Stimulated activated CD4-positive, alpha-beta T cell treated with anti-CD3 and anti-CD28 coated beads, Interleukin-2, amount 100 ng/mL, for 48 hours (primary cell): ENCODE measurements at regions not wholly inside any gene's neighbourhood (a gene's known extent, or its start where the extent isn't known, plus 50 kb on each side); places are given as distances from the start of the nearest gene placed in this dataset.
A peak's percentile ranks its signal among the peaks of the same experiment; 100 is the strongest.
"Not testable (repeated sequence)": the region's sequence is repeated elsewhere in the genome, so short reads cannot be mapped to it uniquely, and the experiment has no call there.

Source experiments
- DNase-seq, 2 donors: peaks; one replicate each; pipeline ENCODE4 v3.0.0-alpha.2; 2020

DNA sequence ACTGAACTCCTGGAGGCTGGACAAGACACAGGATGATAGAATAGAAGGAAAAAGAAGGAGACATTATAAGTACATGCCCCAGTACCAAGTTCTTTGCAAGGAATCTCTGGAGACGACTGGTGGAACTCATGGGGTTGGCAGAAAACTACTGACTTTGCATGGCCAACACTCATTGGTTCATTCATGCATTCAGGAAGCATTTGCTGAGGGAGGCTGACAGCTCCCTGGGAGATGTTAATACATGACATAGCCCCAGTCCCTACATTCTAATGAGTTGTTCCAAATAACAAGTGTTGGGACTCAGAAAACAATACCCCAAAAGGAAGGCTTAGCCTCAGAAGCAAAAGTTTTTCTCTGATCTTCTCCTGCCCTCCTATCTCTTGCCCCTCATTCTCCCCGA is 172.8 kb upstream of the IRF2BP2 start:
- no peak for DNase-seq

- no peak for DNase-seq
Observed at GRCh38 chr1:234782105-234782751, 172.2 kb upstream of the IRF2BP2 start.

DNA sequence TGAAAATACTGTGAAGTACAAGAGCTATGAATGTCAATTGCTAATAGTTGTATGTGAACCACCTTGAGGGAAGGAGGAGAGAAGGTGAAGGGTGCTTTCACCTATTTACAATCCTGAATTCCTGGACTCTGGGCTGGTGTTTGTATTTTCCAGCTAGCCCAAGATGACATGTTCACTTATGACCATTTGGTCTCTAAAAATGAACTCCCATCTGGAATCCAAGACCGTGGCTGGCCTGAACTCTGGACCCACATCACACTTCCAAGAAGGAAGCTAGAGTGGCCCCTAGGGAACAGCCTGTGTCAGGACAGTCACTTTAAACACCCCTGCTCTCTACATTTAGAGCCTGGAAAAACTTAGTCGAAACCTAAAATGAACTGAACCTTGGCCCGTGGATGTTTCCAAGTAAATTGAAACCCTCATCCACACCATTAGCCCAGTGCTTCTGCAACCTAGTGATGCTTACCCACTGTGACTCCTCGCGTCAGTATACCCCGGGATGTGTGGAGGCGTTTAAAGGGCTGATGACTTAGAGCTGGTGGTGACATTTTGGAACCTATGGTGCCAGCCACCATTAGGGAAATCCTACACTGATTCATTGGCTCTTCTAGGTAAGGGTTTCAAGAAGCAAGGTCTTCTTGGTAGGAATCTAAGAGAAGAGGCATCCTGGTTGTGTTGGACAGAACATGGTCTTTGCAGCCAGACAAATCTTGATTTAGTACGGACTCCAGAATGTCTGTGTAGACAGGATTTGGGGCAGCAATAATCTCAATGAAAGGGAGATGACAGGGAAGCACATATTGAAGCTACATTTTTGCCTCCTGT is 171.5 kb upstream of the IRF2BP2 start:
- no peak for DNase-seq

DNA sequence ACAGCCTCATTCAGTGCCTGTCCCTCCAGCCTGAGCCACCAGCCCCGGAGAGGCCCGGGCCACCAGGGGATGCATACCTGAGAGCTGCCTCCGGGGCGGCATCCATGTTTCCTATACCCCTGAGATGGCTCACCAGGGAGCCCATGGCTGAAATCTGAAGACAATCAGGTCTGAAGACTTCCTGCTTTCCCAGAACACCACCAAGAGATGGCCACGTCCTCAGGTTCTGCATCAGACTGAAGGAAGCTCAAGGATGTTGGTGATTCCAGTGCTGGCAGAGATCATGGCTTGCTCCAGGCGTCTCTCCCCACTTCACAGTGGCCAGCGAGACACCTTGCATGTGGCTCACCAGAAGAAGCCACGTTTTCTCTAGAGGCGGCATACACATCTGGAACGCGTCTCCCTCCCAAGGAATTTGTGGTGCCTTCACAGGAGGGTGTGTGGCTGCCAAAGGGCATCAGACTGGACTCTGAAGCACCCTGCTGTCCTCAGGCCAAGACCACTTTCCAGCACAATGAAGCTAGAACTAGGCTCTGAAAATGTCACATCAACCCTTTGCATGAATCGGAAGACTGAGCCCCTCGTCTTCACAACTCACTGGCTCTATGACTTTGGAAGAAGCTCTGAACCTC is 170.7 kb upstream of the IRF2BP2 start:
- no peak for DNase-seq

DNA sequence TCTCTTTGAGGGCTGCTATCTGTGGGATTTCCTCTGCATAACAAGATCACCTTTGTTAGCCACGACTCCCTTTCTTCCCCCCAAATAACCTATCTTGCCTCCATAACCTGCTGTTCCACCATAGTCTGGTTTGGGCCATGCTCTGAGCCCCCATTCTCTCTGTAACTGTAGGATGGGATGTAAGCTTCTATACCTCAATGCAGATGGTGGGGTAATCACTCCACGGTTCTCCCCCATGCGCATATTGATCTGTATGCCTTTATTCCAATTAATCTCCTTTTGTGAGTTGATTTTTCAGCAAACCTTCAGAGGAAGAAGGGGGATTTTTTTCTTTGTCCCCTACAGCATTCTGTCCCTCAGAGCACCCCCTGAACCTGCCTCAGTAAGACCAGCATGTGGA is 170.1 kb upstream of the IRF2BP2 start:
- no peak for DNase-seq

- not testable (repeated sequence) for DNase-seq
Observed at GRCh38 chr1:234779600-234779999, 169.6 kb upstream of the IRF2BP2 start.

- no peak for DNase-seq
Observed at GRCh38 chr1:234779160-234779538, 169.2 kb upstream of the IRF2BP2 start.

GRCh38 chr1:234778221-234779159 is 168.5 kb upstream of the IRF2BP2 start:
- no peak for DNase-seq

- no peak for DNase-seq
Observed at GRCh38 chr1:234777856-234778220, 167.9 kb upstream of the IRF2BP2 start.

DNA sequence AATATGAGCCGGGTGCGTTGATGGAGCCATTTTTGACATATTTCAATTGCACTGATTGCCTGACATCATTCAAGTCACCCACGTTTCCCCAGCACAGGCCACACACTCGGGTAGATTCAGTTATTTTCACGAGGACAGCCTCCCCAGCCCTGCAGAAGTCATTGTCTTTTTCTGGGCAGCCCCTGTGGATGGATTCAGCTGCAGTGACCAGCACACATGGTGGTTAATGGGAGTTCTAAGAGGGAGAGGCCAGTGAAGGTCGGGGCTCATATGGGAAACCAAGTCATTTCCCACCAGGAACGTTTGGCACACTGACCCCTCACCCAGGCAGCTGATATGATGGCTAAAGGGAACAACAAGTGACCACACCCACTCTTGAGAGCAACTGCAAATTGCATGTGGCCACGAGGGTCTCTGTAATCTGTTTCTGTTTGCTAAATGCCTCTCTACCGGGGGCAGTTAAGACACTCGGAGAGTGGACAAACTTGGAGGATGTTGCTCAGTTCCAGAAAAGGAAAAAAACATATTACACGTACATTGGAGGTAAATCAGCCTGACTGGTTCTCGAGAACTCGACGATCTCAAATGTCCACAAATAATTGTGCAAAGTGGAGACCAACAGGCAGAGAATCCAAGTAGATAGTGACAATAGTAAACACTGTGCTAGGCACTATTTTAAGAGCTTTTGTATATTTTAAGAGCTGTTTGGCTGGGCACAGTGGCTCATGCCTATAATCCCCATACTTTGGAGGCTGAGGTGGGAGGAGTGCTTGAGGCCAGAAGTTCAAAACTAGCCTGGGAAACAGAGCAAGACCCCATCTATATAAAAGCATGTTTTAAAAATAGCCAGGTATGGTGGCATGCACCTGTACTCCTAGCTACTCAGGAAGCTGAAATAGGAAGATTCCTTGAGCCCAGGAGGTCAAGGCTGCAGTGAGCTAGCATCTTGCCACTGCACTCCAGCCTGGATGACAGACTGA is 167.2 kb upstream of the IRF2BP2 start:
- no peak for DNase-seq

GRCh38 chr1:234776256-234776875 is 166.4 kb upstream of the IRF2BP2 start:
- DNase-seq = no peak

- DNase-seq = no peak
Observed at GRCh38 chr1:234775477-234776246, 165.7 kb upstream of the IRF2BP2 start.

DNA sequence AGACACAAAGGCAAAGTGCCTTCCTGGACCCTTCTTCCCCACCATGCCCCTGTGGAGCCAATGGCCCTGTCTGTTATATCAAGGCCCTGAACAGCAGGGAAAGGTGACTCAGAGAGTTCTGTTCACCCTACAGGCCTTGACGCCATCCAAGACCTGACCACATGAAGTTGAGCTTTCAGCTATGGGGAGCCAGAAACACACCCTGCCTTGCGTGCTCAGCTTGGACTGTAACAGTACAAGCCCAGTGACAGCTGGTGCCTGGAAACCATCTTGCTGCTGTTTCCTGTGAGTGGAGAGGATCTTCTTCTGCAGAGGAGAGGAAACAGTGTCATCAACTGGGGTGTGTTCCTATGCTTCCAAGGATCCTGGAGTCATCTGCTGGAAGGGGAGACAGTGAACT is 165.0 kb upstream of the IRF2BP2 start:
- no peak for DNase-seq

GRCh38 chr1:234773936-234774677 is 164.1 kb upstream of the IRF2BP2 start:
- DNase-seq = no peak

DNA sequence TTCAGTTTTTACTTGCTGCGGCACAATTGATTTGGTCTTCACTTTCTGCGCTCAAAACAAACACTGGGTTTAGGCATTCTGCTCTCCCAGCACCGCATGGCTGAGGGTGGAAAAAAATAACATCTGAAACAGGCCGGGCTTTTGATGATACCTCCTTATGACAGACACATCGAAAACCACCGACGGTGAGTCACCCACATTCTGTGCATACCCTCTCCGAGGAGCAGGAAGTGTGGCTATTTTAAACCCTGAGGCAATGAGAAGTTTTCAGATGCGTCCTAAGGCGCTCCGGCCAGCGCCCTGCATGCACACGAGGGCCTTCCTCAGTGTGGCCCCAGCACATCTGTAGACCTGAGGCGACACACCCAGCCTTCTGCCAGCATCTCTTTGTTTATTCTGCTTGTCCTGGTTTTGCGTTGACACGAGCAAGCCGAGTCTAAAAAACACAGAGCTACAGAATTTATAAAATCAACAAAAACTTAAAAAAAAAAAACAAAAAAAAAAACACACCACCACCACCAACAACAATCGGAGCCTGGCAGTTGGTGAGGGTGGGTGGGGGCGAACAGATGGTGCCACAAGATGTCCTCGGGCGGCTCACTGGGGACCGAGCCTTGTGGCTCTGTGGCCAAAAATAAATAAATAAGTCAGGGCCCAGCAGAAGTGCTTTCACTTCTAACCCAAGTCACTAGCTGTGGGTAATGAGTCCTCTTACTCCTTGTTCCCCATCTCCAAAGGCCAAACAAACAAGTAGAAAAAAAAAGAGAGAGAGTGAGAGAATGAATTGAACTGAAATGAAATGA is 162.6 kb upstream of the IRF2BP2 start:
- DNase-seq = peak; percentile 73 to 75

DNA sequence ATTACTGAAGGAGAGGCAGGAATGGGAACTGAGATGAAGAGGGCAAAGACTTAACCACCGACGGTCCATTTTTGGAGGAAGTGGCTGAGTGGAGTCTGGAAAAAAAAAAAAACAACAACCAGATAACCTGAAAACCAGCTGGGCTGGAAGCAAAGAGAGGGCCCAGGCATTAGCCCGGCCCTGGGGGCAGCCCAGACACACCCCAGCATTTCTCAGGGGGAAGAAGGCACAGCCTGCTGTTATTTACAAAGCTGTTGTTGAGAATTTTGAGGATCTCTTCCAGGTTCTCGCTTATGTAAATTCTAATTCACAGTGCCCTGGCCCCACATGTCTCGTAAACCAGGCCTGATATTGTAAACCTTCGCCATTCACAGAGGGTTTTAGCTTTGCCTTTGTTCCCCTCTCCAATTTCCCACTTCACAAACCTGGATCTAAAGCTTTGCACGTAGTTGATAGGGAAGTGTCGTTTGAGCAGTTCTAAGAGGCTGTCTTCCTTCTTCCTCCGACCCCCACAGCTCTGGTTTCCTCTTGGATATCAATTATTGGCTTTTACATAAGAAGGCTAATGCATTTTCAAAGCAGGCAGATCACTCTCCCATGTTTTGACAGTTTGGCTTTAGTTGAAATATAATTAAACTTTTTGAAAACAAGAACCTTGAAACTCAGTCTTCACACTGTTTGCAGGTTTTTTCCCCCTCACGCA is 161.8 kb upstream of the IRF2BP2 start:
- DNase-seq = no peak

DNA sequence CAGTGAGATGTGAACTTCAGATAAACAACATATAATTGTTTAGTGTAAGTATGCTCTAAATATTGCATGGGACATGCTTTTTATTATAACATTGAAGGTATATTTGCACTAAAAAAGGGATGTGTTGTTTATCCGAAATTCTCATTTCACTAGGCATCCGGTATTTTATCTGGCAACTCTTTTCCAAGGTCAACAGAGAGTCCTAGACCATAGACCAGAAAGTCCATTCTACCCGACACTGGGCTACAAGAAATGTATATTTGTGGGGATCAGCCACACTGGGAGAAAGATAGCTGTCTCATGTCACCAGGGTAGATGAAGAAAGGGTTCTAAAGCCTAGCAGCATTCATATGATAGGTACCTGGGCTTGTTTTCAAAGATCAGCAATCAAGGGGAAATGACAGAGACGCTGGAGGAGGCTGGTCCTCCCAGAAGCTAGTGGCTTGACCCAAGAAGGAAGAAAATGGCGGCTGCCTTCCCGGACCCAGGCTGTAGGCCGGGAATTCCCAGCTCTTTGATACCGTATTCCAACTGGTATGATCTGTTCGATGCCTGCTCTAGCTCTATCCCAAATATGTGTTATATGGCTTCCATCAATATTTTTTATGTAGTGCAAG is 161.1 kb upstream of the IRF2BP2 start:
- no peak for DNase-seq
